Renal cortical epithelial cell (primary cell): ENCODE measurements at regions not wholly inside any gene's neighbourhood (a gene's known extent, or its start where the extent isn't known, plus 50 kb on each side); places are given as distances from the start of the nearest gene placed in this dataset.

Experiments
- DNase-seq: peaks from one replicate; pipeline ENCODE4 v3.0.0-alpha.2; 2011; ENCODE audit warnings: low read depth

GRCh38 chr20:39638731-39639130, 676.6 kb downstream of the DHX35 start:
- no peak for DNase-seq

GRCh38 chr20:39633689-39634088, 671.5 kb downstream of the DHX35 start:
- no peak for DNase-seq

GRCh38 chr20:39632757-39633156, 670.6 kb downstream of the DHX35 start:
- DNase-seq, result no peak

GRCh38 chr20:39632176-39632575, 670.0 kb downstream of the DHX35 start:
- DNase-seq, result no peak

- peak; percentile 42 for DNase-seq
Measured at GRCh38 chr20:39631557-39631956, 669.4 kb downstream of the DHX35 start.

- DNase-seq, result no peak
Measured at GRCh38 chr20:39630215-39630908, 668.2 kb downstream of the DHX35 start.

- DNase-seq, result no peak
Measured at GRCh38 chr20:39627765-39628164, 665.6 kb downstream of the DHX35 start.

- no peak for DNase-seq
Measured at GRCh38 chr20:39624316-39624715, 662.2 kb downstream of the DHX35 start.

- peak; percentile 33 for DNase-seq
Measured at GRCh38 chr20:39623584-39624234, 661.6 kb downstream of the DHX35 start.

GRCh38 chr20:39619271-39619785, 657.2 kb downstream of the DHX35 start:
- no peak for DNase-seq

- DNase-seq, result no peak
Measured at GRCh38 chr20:39611901-39612300, 649.8 kb downstream of the DHX35 start.

- DNase-seq, result peak; percentile 2
Measured at GRCh38 chr20:39607141-39607540, 645.0 kb downstream of the DHX35 start.

- DNase-seq, result no peak
Measured at GRCh38 chr20:39605908-39606307, 643.8 kb downstream of the DHX35 start.

GRCh38 chr20:39605361-39605760, 643.2 kb downstream of the DHX35 start:
- no peak for DNase-seq

GRCh38 chr20:39603219-39603618, 641.1 kb downstream of the DHX35 start:
- DNase-seq, result no peak

- DNase-seq, result no peak
Measured at GRCh38 chr20:39602649-39603048, 640.5 kb downstream of the DHX35 start.

- DNase-seq, result no peak
Measured at GRCh38 chr20:39600871-39601270, 638.7 kb downstream of the DHX35 start.

GRCh38 chr20:39600156-39600555, 638.0 kb downstream of the DHX35 start:
- DNase-seq, result no peak

- DNase-seq, result no peak
Measured at GRCh38 chr20:39596554-39596953, 634.4 kb downstream of the DHX35 start.

GRCh38 chr20:39592371-39592770, 630.2 kb downstream of the DHX35 start:
- DNase-seq, result no peak

GRCh38 chr20:39588148-39588757, 626.1 kb downstream of the DHX35 start:
- DNase-seq, result no peak

- DNase-seq, result no peak
Measured at GRCh38 chr20:39581034-39581433, 618.9 kb downstream of the DHX35 start.

GRCh38 chr20:39576771-39577170, 614.6 kb downstream of the DHX35 start:
- DNase-seq, result no peak
